Prostate gland (tissue), 2 donors: ENCODE measurements at regions not wholly inside any gene's neighbourhood (a gene's known extent, or its start where the extent isn't known, plus 50 kb on each side); places are given as distances from the start of the nearest gene placed in this dataset.

ENCODE experiments used
- CTCF ChIP-seq, 4 experiments: fragments of 200-600 bp in 2 of 4; fragments of 450-650 bp in 2 of 4; sonication (generic) in 2 of 4; IDR thresholded peaks; 1 replicate in 3 of 4; 2 replicates in 1 of 4; pipeline ENCODE4 v1.5.1; 2016 to 2019; ENCODE audit warnings: antibody characterized with exemption in 4 of 4, mild to moderate bottlenecking in 2 of 4, moderate library complexity in 2 of 4
- POLR2A ChIP-seq: fragments of 450-650 bp; IDR thresholded peaks from one replicate; pipeline ENCODE4 v1.6.1; 2016; ENCODE audit warnings: antibody characterized with exemption, mild to moderate bottlenecking
- POLR2AphosphoS5 ChIP-seq: sonication (generic); formaldehyde crosslinking; IDR thresholded peaks from one replicate; pipeline ENCODE4 v1.6.1; 2017; ENCODE audit warnings: antibody characterized with exemption

GRCh38 chr1:209059376-209059775, 524.1 kb upstream of the CAMK1G start:
- no peak for TF ChIP-seq POLR2A
- TF ChIP-seq CTCF (IDR thresholded peaks at IDR 0.05): no peak
- TF ChIP-seq POLR2AphosphoS5: no peak
